ENCODE measurements at regions not wholly inside any gene's neighbourhood (a gene's known extent, or its start where the extent isn't known, plus 50 kb on each side); places are given as distances from the start of the nearest gene placed in this dataset.

DNA sequence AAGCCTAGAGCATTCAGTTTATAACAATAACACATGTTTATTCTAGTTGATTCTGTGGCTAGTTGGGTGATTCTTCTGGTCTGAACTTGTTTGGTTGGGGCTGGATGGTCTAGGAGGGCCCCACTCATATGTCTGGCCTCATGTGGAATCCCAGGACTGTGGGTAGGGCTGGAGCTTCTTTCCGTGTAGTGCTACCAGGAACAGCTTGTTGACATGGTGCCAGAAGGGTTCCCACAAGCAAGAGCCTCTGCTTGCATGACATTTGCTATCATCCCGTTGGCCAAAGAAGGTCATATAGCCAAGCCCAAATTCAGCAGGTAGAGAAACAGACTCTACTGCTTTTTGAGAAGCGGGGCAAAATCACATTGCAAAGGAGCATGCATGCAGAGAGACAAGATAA is 67.6 kb upstream of the PPP2R5A start:
- TF ChIP-seq YY1 (IDR thresholded peaks at IDR 0.05; ENCODE audit: insufficient read depth, insufficient read length): no peak
- no peak for TF ChIP-seq ZNF274 (IDR thresholded peaks at IDR 0.05; ENCODE audit: low read depth, low read length)

Measured in NT2/D1 (cell line).